Stimulated activated CD4-positive, alpha-beta T cell treated with anti-CD3 and anti-CD28 coated beads, TNF-alpha, amount 100 ng/mL, for 24 hours (primary cell): ENCODE measurements at regions not wholly inside any gene's neighbourhood (a gene's known extent, or its start where the extent isn't known, plus 50 kb on each side); places are given as distances from the start of the nearest gene placed in this dataset.
"Not testable (repeated sequence)": the region's sequence is repeated elsewhere in the genome, so short reads cannot be mapped to it uniquely, and the experiment has no call there.

Source experiments
- DNase-seq, 3 experiments: peaks; one replicate each; pipeline ENCODE4 v3.0.0-alpha.2; 2020; ENCODE audit warnings: low read depth in 3 of 3

DNA sequence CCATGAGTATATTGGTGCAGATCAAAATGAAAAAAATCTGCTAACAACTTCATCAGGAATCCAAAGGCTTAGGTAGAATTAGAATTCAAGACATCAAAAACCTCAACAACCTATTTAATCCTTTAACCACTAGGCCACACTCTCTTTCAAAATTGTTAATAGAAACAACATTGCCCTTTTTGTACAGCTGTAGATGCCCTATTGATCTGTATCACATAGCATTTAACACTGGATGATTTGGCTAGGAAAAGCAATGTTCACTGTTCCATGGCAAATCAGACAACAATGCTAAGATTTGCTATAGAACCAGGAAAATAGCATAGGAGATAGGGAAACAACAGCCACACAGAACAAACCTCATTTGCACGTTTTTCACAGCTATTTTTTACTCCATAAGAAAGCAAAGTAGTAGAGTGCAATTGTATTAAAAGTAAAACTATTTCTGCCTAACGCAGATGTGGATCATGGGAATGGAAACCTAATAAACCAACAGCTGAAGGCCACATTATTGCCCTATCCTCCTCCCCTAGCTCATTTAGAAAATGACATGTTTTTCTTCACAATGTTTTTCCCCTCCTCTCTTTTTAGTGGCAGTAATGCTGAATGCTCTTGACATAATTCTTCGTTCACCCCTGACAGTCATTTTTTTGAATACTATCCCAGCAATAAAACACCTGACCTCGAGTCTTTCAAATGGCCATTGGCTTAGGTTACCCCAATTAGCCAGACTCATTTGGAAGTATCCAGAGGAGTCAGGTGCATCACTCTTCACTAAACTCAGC, 373.0 kb upstream of the CCNH start:
- no peak for DNase-seq

- DNase-seq: no peak
Measured at GRCh38 chr5:87784879-87785495, 372.3 kb upstream of the CCNH start.

GRCh38 chr5:87784311-87784710, 371.6 kb upstream of the CCNH start:
- DNase-seq: no peak

DNA sequence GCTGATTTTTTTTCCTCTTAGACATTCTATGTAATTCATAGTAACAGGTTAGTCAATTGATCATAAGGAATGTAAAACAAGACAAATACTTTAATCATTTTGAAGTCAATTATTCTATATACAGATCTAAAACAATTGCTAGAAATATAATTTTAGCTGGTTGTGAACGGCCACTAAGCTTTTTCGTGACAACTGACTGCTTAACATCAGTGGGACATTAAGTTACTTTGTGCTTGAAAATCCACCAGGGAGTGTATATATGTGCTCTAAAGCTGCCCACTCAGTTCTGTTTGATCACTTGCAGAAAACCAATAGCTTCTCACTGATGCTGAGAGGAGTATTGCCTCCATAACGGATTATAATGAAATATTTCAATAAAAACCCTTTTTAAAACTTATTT, 370.2 kb upstream of the CCNH start:
- no peak for DNase-seq

GRCh38 chr5:87781976-87782375, 369.2 kb upstream of the CCNH start:
- no peak for DNase-seq

DNA sequence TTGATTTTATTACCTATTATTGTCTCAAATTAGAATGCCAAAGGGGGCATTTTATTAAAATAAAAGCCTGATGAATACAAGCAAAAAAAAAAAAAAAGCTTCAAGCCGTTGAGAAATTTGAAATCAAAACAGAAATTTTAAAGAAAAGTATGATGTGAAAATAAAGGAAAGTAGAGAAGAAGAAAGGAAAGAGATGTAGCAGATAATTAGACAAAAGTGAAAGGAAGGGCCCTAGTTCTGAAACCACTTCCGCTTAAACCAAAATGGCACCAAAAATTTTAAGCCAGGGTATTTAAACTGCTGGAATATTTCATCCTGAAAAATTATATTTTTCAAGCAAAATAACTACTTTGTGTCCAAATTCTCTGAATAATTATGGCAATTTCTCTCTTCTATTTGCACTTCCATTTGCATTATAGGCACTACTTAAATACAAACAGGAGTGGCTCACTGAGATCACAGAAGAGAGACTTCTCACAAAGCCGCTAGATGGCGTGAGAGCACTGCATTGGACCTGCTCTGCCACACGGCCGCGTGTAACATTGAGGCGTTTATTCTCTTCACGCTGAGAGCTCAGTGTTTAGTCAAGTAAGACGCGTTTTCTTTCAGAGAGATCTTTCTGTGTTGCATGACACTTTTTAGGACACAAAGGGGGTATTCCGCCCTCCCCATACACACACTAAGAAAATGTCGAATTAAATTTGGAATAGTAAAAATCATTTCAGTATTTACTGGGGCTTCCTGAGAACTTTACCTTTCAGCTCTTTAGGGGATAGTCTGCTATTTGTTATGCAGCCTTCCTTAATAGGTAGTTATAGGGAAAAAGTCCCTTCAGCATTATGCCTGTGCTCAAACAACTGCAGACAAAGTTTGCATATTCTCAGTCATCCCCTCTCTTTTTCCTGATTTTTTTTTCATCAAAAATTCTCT, 368.4 kb upstream of the CCNH start:
- peak; percentile 41 to 67 (median 59) for DNase-seq

DNA sequence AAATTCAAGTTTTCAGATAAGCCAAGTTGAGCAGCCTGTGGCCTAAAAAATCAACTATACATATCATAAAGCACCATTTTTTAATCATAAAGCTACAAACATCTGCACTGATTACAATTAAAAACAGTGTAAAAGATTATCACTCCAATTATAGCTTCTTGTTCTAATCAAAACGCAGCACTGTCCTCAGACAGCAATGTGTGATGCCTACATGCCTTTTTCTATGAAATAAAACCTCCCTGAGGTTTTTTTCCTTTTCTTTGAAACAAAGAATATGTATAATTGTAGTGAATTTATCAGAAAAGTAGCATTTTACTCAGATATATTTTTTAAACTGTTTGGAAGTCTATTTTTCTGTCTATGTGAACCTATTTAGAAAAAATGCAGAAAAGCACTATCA, 366.1 kb upstream of the CCNH start:
- no peak for DNase-seq

GRCh38 chr5:87777877-87778276, 365.1 kb upstream of the CCNH start:
- no peak for DNase-seq

- no peak for DNase-seq
Measured at GRCh38 chr5:87776785-87777184, 364.1 kb upstream of the CCNH start.

DNA sequence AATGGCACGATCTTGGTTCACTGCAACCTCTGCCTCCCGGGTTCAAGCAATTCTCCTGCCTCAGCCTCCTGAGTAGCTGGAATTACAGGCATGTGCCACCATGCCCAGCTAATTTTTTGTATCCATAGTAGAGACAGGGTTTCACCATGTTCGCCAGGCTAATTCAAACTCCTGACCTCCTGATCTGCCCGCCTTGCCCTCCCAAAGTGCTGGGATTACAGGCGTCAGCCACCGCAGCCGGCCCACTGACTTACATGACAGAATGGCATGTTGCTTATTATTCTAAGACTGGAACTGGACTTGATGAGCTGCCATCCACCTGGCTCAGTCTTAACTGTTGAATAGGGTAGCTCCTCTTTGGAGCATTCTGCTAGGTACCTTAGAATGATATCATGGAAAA, 363.6 kb upstream of the CCNH start:
- DNase-seq: not testable (repeated sequence)

DNA sequence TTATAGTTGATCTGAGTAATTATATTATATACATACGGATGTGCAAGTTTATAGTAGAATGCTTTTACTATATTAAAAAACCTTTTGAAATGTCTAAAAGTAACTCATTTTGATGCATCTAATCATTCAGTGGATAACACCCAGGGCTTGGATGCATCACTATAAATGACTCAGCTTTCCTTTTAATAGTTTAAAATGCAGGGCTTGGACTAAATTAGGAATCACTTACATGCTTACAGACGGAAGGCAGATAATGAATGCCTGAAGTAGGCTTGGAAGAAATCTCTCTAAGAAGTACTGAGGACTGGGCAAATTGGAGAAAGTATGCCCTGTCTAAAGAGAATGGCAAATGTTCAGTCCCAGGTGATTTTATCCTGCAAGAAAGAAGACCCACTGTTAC, 362.5 kb upstream of the CCNH start:
- no peak for DNase-seq

- no peak for DNase-seq
Measured at GRCh38 chr5:87774804-87775203, 362.1 kb upstream of the CCNH start.

GRCh38 chr5:87770601-87771121, 357.9 kb upstream of the CCNH start:
- no peak for DNase-seq

DNA sequence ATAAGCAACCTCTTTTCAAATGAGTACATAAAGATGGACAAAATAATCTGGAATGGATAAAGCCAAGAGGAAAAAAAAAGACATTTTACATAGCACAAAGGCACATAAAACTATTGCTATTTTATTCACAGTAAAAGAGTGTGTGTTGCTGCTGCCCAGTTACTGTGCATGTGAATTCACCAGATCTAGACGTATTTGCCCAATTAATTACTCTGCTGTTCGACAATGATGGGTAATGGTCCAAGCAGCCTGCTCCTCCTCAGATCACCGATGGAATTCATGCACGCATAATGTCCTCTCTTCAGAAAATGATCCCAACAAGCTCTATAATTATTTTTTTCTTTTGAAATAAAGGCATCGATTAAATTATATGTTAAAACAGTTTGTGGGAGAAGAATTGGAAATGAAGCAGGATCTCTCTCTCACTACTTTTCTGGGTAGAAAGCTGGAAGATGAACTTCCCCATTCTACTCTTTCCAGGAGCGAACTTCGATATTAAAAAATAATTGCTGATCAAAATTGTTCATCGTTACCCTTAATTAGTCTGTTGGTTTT, 357.4 kb upstream of the CCNH start:
- no peak for DNase-seq

- DNase-seq: no peak
Measured at GRCh38 chr5:87769157-87769556, 356.4 kb upstream of the CCNH start.

DNA sequence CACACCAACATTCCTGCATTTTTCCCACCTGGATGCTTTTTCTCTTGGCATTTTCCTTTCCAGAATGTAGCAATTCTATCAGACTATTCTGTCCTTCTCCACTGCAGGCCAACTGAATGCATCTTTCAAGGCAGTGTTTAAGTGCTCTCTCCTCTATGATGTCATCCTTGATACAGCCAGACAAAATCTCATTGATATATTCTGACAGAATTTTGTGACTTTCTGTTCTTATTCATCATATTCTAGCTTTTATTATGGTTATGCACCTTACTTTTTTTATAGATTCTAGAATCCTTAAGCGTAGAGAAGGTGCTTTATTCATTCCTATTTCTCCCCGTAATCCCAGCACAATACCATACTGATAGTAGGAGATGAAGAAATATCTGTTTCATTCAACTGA, 355.5 kb upstream of the CCNH start:
- no peak for DNase-seq

GRCh38 chr5:87765009-87765408, 352.3 kb upstream of the CCNH start:
- DNase-seq: no peak

GRCh38 chr5:87762631-87763030, 349.9 kb upstream of the CCNH start:
- DNase-seq: no peak

GRCh38 chr5:87756951-87757350, 344.2 kb upstream of the CCNH start:
- DNase-seq: no peak

DNA sequence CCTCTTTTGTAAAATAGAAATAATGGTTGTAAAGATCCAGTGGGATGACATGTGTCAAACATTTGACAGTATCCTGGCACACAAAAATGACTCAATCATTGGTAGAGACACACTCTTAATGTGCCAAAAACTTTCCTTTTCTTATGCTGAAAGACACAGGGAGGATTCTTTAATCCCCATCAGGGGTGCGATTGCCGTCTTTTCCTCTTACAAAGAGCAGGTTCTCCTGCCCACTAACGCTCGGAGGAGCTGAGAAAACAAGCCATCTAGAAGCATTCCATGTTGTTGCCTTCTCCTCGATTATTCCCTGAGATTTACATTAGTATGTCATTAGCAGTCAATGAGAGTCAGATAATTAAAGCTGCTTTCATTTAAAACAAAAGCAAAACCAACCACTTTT, 342.6 kb upstream of the CCNH start:
- no peak for DNase-seq

DNA sequence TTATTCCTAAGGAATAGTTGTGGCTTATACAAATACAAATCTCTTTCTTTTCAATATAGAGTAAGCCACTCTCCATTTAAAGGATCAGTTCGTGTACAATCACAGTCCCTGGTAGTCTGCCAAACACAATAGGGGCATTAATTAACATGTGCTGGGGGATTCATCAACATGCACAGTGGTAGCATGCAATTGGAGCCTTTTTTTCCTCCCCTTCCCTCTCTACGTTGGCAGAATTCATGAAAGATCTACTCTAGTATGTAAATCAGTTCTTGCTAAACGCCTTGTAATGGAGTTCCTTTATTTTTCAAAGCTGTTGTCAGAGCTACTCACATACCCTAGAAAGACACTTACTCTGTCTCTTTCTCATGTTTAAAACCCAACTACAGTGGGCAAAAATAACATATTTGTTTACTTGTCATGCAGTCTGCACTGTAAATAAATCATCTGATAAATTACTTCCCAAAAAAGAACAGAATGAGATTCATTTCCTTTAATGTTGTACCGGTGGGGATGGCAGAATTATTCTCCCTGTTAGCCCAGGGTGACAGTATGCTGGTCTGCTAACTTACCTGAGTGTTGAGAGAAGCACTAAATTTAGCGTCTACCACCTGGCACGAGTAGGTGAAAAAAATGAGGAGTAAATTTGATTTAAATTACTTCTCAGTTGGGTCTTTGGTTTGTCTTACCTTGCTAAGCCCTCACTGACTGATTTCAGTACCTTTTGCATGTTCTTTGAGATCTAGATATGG, 341.5 kb upstream of the CCNH start:
- no peak for DNase-seq
